HG03103 (cell line): ENCODE measurements at regions not wholly inside any gene's neighbourhood (a gene's known extent, or its start where the extent isn't known, plus 50 kb on each side); places are given as distances from the start of the nearest gene placed in this dataset.
"Not testable (repeated sequence)": the region's sequence is repeated elsewhere in the genome, so short reads cannot be mapped to it uniquely, and the experiment has no call there.

Experiments used
- ATAC-seq: cut with Tn5 transposase; IDR thresholded peaks from one replicate; pipeline ENCODE4 v1.9.1; 2021; ENCODE audit warnings: low read depth; ENCODE audit not compliant: unreplicated experiment

DNA sequence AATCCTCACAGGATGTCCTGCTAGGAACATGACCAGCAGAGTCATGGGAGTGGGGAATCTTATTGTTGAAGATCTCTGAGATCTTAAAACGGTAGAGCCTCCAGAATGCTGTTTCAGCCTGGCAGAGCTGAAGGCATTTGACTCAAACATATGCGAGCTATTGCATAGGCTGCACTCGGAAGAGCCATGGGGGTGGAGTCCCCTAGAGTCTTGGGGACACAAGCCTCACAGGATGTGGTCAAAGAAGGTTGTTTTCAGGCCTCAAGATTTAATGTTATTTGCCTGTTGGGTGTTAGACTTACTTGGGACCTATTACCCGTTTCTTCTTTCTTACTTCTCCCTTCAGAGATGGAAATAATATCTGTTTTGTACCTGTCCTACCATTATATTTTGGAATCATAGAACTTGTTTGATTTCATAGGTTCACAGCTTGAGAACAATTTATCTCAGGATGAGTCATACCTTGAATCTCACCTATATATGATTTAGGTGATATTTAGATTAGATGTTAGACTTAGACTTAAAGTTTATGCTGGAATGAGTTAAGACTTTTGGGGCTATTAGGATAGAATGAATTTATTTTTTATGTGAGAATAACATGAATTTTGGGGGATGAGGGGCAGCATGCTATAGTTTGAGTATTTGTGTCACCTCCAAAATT lies 172.2 kb upstream of the ATP2B1 start:
- ATAC-seq = peak; percentile 95

DNA sequence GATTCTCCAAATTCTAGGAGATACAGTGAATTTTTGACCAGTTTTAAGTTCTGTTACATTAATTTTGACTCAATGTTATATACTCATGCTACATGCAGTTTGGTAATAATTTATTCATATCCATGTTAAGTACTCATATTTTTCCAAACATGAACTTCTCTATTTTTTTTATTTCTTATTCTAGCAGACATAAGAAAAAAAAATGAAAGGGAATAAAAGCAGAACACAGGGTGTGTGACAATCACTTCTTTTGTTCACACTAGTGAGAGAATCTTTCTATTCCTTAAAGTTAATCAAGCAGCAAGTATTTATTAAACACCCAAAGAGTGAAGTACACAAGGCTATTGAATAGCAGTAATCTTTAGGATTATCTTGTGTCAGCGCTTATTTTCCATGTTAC lies 171.1 kb upstream of the ATP2B1 start:
- no peak for ATAC-seq

DNA sequence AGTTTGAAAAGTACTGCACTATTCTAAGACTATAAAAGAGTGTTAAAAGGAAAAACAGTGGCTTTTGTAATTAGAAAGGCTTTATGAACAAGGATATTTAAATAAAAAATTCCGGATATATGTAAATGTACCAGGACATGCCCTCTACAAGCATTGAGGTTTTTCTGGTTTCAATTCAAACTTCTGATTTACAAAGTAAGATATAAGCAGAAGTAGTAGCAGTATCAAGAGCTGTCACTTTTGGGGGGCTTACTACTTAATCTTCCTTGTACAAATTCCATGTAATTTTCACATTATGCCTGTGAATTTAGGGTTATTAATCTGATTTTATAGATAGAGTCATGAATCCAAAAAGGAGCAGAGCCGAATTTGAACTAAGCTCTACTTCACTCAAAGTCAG lies 170.3 kb upstream of the ATP2B1 start:
- ATAC-seq = no peak

DNA sequence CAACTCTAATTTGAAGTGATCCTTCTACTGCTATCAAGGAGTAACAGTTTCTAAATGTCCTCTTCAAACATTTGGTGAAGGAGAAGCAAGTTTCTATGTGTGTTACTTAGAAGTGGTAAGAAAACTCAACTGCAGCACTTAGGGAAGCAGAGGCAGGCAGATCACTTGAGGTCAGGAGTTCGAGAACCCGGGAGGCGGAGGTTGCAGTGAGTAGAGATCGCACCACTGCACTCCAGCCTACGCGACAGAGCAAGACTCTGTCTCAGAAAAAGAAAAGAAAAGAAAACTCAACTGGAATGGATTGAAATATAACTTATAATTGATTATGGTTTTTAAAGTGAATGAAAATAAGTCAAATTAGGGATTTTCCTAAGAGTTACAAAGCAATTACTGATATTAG lies 169.7 kb upstream of the ATP2B1 start:
- no peak for ATAC-seq

DNA sequence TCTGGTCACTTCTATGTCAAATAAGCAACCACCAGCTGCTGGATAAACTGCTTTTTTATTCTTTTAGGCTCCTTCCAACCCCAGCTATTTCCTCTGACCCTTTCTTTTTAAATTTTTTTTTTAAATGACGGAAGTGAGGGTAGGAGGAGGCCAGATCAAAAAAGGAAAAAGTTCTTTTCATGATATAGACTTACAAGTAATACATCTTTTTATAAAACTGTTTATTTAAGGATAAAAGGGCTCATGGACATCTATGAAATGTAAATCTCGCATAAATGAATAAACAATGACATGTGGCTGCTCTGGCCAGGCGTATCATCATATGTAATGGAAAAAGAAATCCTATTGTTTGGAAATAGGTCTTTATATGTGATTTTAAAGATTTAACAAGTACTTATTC lies 169.0 kb upstream of the ATP2B1 start:
- ATAC-seq = no peak

DNA sequence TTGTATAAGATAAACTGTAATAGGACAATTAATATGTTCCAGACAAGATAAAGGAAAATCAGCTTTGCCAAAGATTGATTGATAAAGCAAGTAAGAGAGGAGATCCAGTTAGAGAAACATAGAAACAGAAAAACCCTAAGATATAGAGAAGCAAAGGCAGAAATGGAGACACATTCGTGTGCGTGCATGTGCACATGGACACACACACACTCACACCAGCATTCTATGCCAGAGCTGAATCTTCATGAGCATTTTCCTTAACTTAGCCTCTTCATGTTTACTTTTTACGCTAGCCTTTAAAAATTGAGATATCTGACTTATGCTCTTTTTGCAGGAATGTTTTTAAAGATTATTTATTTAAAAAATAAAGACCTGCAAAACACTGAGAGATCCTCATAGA lies 168.5 kb upstream of the ATP2B1 start:
- no peak for ATAC-seq

DNA sequence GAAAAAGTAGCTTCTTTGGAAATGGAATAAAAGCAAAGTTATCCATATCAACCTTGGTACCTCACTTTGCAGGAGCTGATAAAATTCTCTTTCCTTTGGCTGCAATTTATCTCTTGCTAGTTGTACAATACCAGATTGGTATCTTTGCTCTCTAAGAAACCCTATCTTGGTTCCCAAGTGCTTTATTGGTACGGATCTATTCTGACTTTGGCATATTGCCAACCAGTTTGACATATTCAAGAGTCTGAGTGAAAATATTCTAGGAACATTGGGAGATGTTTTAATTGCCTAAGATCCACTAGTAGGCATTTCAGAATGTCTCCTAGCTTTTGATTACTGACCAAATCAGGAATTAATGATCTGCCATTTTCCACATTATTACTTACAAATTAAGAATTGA lies 167.2 kb upstream of the ATP2B1 start:
- no peak for ATAC-seq

DNA sequence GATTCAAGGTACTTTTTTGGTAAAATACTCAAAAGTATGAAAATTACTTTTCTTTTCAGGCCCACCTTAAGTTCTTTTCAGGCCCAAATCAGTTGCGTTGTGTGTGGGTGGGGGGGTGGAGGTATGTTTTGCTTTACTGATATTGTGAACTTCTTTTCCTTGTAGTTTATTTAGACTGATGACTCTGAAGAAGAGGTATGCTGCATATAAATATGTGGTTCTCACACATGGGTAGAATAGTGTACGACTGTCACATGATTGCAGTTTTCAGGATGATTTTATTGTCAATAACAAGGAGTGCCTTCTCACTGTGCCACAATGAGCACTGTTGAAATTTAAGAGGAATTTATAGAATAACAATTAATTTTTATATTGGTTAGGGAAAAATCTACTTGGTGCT lies 166.6 kb upstream of the ATP2B1 start:
- ATAC-seq = no peak

DNA sequence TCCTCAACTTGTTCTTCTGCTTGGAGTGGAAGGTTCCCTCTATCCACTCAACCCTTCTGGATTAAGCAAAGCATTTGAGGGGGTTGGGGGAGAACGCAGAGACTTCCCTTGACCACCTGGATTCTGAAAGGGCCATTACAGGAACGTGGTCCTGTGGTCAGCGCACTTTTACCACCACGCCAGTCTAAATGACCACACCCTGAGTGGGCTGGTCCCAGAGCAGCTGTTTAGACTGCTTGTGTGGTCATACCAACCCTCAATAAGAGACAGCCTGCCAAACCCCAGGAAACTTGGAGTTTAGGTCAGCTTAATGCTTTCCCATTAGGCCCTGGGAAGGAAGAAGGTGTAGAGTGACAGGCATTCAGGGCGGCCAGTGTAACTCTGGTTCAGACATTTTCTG lies 165.5 kb upstream of the ATP2B1 start:
- ATAC-seq = no peak

DNA sequence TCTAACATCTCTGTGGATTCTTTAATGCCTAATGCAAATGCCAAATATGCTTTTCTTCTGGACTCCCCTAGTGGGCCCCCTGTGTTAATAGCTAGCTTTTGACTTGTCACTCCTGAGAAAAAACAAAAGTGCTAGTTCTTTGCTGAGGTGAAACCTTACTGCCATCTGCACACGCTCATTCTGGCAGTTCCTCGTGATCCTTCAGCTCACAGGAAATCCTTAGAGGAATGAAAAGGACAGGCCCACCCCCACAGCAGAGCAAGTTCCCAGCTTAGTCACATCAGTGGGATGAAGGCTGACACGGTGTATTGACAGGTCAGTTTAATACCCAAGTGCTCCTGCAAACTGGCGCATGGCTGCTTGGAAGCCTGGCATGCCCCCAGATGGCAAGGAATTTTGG lies 165.1 kb upstream of the ATP2B1 start:
- ATAC-seq = no peak

DNA sequence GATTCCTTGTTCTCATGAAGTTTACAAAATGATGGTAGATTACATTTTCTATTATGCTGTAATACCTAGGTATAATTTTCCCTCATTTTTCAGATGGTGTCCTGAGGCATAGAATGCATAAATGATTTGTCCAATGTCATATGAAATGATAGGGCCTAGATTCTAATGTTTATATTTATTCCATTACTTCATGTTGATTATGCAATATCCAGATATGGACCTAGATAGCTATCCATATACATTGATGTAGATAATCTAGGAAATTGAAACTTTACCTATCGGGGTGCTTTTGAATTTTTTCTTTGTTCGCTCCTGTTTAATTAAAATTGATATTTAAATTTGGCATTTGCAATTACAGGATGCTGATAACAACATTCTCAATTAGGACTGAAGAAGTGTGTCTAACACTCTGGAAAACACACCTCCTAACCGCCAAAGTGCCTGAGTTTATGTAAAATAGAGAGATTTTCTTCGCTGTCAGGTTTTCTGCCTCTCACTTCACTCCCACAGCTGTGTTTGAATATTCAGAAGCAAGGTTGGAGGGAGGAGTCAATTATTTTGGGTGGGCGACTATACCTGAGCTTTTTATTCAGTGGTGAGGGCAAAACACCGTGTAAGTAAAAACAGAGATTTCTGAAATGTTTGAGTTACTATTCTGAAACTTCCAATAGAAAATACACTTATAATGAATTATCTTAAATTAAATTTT lies 164.4 kb upstream of the ATP2B1 start:
- no peak for ATAC-seq

DNA sequence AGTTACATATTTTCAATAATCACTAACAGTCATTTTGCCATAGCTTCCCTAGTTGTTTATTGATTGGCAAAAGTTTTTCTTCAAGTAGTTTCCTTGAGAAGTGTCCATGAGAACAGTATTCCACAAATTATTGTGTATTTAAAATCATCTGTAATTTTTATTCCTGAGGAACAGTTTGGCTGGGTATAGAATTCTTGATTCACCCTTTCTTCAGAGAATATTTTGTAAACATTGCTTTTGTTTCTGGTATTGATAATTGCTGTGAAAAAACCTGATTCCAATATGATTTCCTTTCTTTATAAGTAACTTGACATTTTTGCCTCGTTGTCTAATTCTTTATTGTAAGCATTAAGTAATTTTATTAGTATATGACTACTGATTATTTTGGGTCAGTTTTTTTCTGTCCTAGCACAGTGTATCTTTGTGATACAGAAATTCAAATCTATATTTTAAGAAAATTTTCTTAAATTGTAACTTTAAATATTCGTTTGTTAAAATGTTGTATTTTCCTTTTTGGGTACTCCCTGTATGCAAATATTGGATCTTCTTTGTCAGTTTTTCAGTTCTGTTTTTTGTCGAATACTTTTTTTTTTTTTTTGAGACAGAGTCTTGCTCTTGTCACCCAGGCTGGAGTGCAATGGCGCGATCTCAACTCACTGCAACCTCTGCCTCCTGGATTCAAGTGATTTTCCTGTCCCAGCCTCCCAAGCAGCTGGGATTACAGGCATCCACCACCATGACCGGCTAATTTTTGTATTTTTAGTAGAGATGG lies 162.0 kb upstream of the ATP2B1 start:
- ATAC-seq = no peak

DNA sequence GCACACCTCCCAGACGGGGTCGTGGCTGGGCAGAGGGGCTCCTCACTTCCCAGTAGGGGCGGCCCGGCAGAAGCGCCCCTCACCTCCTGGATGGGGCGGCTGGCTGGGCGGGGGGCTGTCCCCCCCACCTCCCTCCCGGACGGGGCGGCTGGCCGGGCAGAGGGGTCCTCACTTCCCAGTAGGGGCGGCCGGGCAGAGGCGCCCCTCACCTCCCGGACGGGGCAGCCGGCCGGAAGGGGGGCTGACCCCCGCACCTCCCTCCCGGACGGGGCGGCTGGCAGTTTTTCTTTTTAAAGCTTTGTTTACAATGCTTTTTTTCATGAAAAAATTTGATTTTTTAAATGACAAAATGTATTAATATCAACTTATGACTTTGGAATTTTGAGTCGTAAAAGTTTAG lies 159.0 kb upstream of the ATP2B1 start:
- not testable (repeated sequence) for ATAC-seq

DNA sequence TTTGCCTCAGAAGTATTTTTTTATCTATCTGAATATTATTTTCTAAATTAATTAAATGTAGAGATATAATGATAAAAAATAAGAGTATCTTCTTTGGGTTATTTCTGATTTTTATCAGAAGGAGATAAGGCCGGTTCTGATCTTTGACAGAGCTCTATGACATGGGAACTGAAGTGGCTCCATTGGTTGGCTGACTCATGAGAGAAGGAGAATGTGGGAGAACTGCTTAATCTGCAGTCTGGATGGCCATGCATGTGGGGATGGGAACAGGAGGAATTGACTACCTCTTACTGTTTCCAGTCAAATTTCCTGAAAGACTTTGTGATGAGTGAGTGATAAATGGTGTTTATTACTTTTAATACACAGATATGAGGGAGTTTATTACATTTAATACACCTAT lies 155.8 kb upstream of the ATP2B1 start:
- ATAC-seq = no peak

DNA sequence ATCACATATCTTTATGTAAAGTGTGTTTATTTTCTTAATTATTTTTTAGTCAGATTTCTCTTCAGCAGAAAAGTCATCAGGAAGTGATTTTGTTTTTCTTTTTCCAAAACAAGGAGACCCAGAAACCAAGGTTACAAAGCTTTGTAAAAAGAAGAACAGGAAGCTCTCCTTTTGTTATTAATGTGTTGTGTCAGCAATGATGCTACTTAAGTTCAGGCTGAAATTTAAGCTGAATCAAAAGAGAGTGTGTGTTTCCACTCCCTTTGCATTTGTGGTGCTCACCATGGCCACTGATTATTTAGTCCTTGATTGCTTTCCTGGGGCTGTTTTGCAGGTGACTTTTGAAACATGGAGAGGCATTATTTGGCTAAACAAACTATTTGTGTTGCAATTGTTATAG lies 155.3 kb upstream of the ATP2B1 start:
- ATAC-seq = no peak

DNA sequence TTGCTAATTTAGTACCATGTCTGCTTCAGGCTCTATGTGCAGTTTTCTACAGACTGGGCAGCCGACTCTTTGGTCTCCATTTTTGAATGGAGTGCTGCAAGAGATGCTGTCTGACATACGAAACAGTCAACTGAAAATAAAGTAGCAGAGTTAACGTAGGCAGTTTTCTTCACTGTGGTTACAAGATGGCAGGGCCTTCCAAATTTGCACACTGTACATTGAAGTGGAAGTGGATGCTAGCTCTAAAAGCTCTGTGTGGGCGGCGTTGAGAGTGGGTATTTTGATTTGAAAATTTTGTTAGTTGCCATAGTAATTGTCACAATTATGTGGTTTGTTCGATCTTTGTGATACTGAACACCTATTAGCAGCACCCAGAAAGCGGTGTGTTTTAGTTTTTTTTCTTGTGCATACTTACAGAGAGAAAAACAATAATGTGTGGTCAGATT lies 154.9 kb upstream of the ATP2B1 start:
- peak; percentile 57 for ATAC-seq

DNA sequence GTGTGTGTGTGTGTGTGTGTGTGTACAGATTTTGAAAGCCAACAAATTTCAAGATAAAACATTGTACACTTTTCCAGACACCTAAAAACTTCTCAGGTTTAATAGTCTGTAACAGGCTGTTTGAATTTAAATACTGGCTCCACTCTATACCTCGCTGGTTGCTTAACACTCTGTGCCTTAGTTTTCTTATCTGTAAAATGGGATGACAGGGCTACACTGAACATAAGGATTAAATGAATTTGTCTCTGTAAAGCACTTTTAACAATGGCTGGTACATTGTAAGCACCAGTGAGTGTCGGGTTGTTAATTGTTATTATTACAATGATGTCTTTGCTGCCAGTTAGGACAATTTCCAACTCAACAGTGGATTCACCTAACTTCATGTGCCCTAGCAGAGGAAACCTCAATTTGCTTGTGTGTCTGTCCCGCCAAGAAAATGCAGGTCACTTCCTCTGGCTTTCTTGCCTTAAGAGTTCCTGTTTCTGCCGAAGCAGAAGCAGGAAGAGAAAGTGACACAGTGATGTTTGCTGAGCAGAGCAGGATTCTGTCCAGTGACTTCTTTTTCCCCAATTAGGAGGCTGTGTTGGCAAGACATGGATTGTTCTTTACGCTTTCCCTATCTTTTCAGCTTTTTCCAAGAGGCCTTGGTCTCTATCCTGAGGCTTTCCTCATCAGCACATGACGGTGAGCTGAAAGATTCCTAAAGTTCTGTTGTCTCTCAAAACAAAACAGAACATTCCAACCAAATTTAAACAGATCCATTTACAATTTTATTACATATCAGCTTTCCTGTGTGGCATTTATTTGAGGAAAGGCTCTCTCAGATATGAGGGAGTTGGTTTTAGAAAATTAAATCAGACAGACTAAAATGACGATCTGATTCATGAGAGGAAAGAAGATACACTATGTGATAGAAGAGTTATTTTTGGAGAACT lies 154.1 kb upstream of the ATP2B1 start:
- peak; percentile 49 for ATAC-seq

DNA sequence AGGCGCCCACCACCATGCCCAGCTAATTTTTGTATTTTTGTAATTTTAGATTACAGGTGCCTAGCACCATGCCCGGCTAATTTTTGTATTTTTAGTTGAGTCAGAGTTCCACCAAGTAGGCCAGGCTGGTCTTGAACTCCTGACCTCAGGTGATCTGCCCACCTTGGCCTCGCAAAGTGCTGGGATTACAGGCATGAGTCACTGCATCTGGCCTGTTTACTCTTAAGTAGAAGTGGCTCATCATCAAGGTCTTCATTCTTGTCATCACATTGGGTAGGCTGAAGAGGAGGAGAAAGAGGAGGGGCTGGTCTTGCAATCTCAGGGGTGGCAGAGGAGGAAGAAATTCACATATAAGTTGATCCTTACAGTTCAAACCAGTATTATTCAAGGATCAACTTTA lies 152.4 kb upstream of the ATP2B1 start:
- ATAC-seq = no peak

DNA sequence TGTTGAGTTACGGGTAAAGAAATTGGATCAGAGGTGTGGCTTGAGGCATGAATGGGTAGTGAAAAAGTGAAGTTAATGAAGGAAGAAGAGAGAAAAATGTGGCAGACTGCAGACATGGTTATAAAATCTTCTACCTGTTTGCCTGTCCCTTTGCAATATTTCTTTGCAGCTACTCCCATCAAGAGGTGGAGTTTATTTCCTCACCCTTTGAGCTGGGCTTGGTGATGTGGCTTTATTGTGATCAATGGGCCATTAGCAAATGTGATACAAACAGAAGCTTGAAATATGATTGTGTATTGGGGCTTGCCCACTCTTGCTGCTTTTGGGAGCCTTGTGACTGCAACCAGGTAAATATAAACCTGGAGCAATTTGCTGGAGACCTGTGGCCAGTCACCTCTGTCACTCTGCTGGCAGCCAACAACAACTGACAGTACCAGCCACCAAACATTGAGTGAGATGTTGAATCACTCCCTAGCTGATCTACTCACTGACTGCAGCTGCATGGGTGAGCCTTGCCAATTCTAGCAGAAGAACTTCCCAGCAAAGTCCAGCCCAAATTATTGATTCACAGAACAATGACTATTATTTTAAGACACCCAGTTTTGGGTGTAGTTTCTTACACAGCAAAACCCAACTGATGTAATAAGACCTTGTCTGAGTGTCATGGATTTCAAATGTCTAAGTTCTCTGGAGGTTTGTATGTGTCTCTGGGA lies 151.0 kb upstream of the ATP2B1 start:
- no peak for ATAC-seq

DNA sequence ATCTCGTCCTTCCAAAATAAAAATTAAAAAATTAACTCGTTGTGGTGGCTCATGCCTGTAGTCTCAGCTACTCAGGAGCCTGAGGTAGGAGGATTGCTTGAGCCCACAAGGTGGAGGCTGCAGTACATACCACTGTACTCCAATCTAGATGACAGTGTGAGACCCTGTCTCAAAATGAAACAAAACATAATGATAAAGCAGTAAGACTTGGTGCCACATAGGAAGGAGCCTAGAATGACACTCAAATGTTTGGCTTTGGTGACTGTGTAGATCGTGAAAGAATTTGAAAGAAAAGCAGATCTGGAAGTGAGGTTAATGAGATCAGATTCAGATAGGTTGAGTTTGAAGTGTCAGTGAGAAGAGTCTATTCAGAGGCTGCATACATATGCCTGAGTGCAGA lies 150.1 kb upstream of the ATP2B1 start:
- ATAC-seq = no peak
